ENCODE measurements at regions not wholly inside any gene's neighbourhood (a gene's known extent, or its start where the extent isn't known, plus 50 kb on each side); places are given as distances from the start of the nearest gene placed in this dataset.

DNA sequence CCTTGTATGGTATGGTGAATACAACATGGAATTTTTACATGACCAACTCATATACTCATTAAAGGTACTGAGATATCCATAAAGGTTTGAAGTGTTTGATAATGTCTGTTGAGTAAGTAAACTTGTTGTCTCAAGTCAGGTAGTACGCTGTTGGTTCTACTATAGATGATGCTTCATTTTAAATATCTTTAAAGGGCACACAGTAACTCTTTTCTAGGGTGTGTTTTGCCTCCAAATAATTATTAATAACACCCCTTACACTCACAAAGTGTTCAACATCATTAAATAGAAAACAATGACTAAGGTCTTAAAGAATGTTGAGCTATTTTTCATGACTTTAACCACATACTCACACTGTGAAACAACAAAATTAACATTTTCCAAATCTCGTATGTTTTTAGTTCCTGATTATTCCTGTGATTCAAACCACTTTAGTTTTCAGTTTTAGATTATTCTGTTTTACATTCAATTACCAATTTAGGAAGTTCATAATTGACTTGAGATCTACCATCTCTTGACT lies 220.0 kb upstream of the NANOGP8 start:
- 83 to 86% methylated on average over 1 of the region's 2 CpGs for WGBS, 2 experiments (ENCODE audit: insufficient coverage in 2 of 2)
- no peak overlapping the region for H3K4me3 ChIP-seq (ENCODE audit: extremely low read depth, insufficient read depth, low read length, poor library complexity, severe bottlenecking)

DNA sequence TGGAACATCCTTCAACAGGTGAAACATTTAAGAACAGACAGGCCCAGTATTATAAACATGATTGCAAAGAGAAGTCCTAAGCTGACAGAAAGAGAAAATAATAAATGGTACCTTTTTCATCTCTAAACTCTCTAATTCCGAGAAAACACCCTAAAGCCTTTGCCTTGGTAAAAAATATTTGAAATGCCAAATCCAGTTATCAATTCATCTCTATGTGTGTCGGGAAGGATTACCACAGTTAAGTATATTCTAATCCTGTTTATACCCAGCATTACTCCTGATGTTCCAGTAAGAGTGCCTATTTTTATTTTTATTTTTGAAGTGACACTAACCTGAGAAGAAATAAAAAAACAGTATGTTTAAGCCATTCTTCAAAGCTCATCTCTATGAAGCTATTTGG lies 219.3 kb upstream of the NANOGP8 start:
- Histone ChIP-seq H3K36me3 (ENCODE audit: control insufficient read depth, insufficient read depth, low read length) (no peaks in the 10 kb centered on the region), H3K9me3 (ENCODE audit: control insufficient read depth, low read length) (no peaks in the 10 kb centered on the region), H3K4me1 (ENCODE audit: control insufficient read depth, insufficient read depth, low read length, poor library complexity, severe bottlenecking) (peaks cover 37% of the 10 kb centered on the region), H3K4me3 (ENCODE audit: extremely low read depth, insufficient read depth, low read length, poor library complexity, severe bottlenecking) (no peak overlapping the region), H3K27ac (ENCODE audit: low read depth, low read length, severe bottlenecking) (no peak overlapping the region)
- no CpG with 5 or more reads among the region's 2 CpGs for WGBS, 2 experiments (ENCODE audit: insufficient coverage in 2 of 2)

More for the DNA sequence above, 220.0 kb upstream of the NANOGP8 start:
- Histone ChIP-seq H3K4me1 (ENCODE audit: control insufficient read depth, insufficient read depth, low read length, poor library complexity, severe bottlenecking) (peaks cover 44% of the 10 kb centered on the region), H3K27ac (ENCODE audit: low read depth, low read length, severe bottlenecking) (peak overlapping the region; percentile 96), H3K36me3 (ENCODE audit: control insufficient read depth, insufficient read depth, low read length) (no peaks in the 10 kb centered on the region), H3K9me3 (ENCODE audit: control insufficient read depth, low read length) (no peaks in the 10 kb centered on the region)

DNA sequence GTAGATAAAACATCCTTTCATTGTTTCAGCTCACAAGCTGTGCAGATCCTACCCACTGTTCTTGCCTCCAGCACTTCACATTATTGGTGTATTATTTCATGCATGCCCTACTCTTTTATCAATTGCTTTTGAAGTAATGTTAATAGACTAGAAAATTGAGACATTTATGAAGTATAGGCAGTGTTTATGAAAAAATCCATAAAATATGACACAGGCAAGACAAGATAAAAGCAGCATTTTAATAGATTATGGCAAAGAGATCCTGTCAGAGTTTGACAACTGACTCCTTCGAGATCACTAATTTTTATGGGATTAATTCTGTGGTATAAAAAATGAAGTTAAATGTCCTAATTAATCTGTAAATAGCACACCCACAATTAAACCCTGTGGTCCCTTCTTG lies 217.2 kb upstream of the NANOGP8 start:
- no peaks in the 10 kb centered on the region for H3K36me3 ChIP-seq (ENCODE audit: control insufficient read depth, insufficient read depth, low read length)
- WGBS, 2 experiments (ENCODE audit: insufficient coverage in 2 of 2): no CpG with 5 or more reads among the region's 1 CpG
- no peak overlapping the region for H3K4me3 ChIP-seq (ENCODE audit: extremely low read depth, insufficient read depth, low read length, poor library complexity, severe bottlenecking)
- H3K4me1 ChIP-seq (ENCODE audit: control insufficient read depth, insufficient read depth, low read length, poor library complexity, severe bottlenecking): peaks cover 32% of the 10 kb centered on the region
- no peaks in the 10 kb centered on the region for H3K9me3 ChIP-seq (ENCODE audit: control insufficient read depth, low read length)
- no peak overlapping the region for H3K27ac ChIP-seq (ENCODE audit: low read depth, low read length, severe bottlenecking)

DNA sequence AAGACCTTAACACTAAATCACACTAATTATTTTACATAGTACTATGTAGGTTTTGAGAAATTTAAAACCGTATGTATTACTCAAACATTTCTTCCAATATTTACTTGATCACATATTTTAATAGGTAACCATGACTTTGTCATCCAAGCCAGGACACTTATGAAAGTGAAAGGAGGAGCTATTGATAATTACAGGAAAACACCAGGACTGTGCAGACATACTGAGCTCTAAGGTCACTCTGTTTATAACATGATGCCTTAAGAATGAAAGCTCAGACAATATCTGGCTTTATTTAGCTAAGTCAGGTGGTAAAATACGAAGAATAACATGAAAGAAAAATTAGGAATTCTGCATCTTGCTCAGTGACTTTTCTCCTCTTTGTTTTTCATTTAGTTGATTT lies 216.0 kb upstream of the NANOGP8 start:
- 100% methylated on average over 1 of the region's 2 CpGs; no CpG with 5 or more reads in 1 of the 2 experiments for WGBS, 2 experiments (ENCODE audit: insufficient coverage in 2 of 2)
- Histone ChIP-seq H3K4me3 (ENCODE audit: extremely low read depth, insufficient read depth, low read length, poor library complexity, severe bottlenecking) (no peak overlapping the region), H3K4me1 (ENCODE audit: control insufficient read depth, insufficient read depth, low read length, poor library complexity, severe bottlenecking) (peaks cover 20% of the 10 kb centered on the region), H3K36me3 (ENCODE audit: control insufficient read depth, insufficient read depth, low read length) (no peaks in the 10 kb centered on the region), H3K27ac (ENCODE audit: low read depth, low read length, severe bottlenecking) (no peak overlapping the region), H3K9me3 (ENCODE audit: control insufficient read depth, low read length) (no peaks in the 10 kb centered on the region)

DNA sequence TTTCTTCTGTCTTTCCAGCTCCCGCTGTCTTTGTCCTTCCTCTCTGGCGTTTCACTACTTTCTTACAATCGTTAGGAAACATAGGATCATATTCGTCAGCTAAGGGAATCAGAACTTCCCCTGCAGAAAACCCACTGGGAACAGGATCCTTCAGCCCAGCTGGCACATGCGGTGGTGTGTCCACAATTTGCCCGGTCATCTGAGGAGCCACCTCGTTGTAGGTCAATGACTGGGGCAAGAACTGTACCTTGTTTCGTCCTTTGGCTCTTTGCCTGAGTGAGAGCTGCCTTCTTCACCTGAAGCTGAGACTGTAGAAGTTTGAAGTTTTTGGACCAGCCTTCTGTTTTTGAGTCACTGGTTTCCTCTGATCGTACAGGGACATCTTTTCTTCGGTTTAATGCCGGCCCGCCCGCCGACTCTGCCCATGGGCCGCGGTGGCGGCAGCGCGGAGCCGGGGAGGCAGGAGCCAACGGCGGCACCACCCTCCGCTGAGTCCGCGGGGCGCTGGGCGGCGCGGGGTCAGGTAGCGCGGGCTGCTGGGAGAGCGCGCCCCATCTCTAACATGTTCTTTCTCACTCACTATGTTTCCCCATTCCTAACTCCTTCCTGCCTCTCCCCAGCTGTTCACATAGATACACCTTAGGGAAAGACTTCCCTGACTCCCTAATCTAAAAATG lies 214.1 kb upstream of the NANOGP8 start:
- no peaks in the 10 kb centered on the region for H3K9me3 ChIP-seq (ENCODE audit: control insufficient read depth, low read length)
- 94 to 97% methylated on average over 30 to 33 of the region's 33 CpGs for WGBS, 2 experiments (ENCODE audit: insufficient coverage in 2 of 2)
- H3K27ac ChIP-seq (ENCODE audit: low read depth, low read length, severe bottlenecking): no peak overlapping the region
- no peak overlapping the region for H3K4me3 ChIP-seq (ENCODE audit: extremely low read depth, insufficient read depth, low read length, poor library complexity, severe bottlenecking)
- peaks cover 2% of the 10 kb centered on the region for H3K4me1 ChIP-seq (ENCODE audit: control insufficient read depth, insufficient read depth, low read length, poor library complexity, severe bottlenecking)
- H3K36me3 ChIP-seq (ENCODE audit: control insufficient read depth, insufficient read depth, low read length): no peaks in the 10 kb centered on the region

DNA sequence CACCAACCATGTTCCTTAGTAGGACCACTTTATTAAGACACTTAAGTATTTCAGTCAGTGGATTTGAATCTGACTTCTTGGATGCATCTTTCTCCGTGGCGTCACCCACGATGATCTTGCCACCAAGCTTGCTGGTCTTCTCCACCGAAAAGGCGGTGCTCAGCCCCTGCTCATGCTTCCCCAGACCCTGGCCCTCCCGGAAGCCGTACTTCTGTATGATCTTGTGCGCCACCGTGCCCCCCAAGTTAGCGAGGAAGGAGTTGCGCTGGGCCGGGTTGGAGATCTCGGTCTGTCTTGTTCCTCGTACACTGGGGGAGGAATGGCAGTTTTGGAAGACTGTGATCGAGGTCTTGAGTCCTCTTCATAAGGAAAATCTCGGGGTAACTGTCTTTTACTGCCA lies 213.4 kb upstream of the NANOGP8 start:
- Histone ChIP-seq H3K36me3 (ENCODE audit: control insufficient read depth, insufficient read depth, low read length) (no peaks in the 10 kb centered on the region), H3K4me1 (ENCODE audit: control insufficient read depth, insufficient read depth, low read length, poor library complexity, severe bottlenecking) (peaks cover 6% of the 10 kb centered on the region)
- WGBS, 2 experiments (ENCODE audit: insufficient coverage in 2 of 2): 93% methylated on average over 16 of the region's 16 CpGs

DNA sequence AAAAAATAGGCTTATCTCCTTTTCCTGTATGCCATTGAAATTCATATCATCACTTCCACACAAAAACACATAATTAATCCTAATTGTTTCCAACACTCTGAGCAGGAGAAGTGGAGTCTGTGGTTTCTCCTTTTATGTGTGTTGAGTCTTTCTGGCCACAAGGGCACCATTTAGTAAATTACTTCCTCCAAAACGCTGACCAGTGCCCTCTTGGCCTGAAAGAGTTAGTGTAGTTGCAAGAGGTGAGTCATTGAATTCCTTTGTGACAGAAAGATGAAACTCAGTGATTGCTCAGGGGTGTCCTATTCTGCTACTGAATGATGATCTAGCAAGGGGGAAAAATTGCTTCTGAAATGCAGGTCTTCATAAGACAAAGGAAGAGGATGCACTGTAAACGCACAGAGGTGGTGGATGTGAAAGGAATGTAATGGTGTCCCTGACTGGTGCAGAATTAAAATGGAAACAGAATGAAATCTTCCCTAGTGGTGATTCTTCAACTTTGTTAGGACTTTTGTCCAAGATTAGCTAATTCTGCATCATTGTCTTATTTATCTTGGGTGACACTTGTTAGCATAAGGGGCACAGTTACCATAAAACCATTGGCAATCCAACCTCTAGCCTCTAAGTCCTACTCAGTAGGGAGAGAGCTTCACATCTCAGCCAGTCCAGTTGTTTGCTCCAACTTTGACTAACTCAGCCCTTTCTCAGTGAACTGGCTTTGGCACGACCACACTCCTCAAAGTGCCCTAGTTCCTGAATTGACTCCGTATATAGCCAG lies 208.4 kb upstream of the NANOGP8 start:
- Histone ChIP-seq H3K4me3 (ENCODE audit: extremely low read depth, insufficient read depth, low read length, poor library complexity, severe bottlenecking) (no peak overlapping the region), H3K9me3 (ENCODE audit: control insufficient read depth, low read length) (no peaks in the 10 kb centered on the region), H3K36me3 (ENCODE audit: control insufficient read depth, insufficient read depth, low read length) (no peaks in the 10 kb centered on the region), H3K4me1 (ENCODE audit: control insufficient read depth, insufficient read depth, low read length, poor library complexity, severe bottlenecking) (peaks cover 6% of the 10 kb centered on the region), H3K27ac (ENCODE audit: low read depth, low read length, severe bottlenecking) (peak overlapping the region; percentile 33)
- WGBS, 2 experiments (ENCODE audit: insufficient coverage in 2 of 2): 94 to 95% methylated on average over 3 of the region's 4 CpGs

More for the DNA sequence above, 213.4 kb upstream of the NANOGP8 start:
- Histone ChIP-seq H3K27ac (ENCODE audit: low read depth, low read length, severe bottlenecking) (no peak overlapping the region), H3K4me3 (ENCODE audit: extremely low read depth, insufficient read depth, low read length, poor library complexity, severe bottlenecking) (no peak overlapping the region), H3K9me3 (ENCODE audit: control insufficient read depth, low read length) (no peaks in the 10 kb centered on the region)

DNA sequence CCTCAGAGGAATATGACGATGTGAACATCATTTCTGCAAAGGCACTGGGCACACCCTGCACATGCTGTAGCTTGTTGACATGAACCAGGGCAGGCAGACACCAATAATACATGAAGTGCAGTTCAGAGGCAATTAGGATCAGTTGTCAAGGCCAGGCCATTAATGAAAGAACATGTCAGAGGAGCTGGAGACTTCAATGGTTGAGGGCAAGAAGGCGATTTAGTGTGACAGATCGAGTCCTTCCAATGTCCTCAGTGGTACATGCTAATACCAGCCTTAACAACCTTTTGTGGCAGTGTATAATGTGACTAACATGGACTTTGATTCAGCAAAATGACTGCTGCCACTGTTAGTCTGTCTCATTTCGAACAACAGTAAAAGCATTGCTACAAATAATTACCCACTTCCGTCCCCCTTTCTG lies 205.2 kb upstream of the NANOGP8 start:
- no peaks in the 10 kb centered on the region for H3K9me3 ChIP-seq (ENCODE audit: control insufficient read depth, low read length)
- no peak overlapping the region for H3K27ac ChIP-seq (ENCODE audit: low read depth, low read length, severe bottlenecking)
- no peak overlapping the region for H3K4me3 ChIP-seq (ENCODE audit: extremely low read depth, insufficient read depth, low read length, poor library complexity, severe bottlenecking)
- WGBS, 2 experiments (ENCODE audit: insufficient coverage in 2 of 2): 90 to 94% methylated on average over 2 of the region's 5 CpGs
- H3K4me1 ChIP-seq (ENCODE audit: control insufficient read depth, insufficient read depth, low read length, poor library complexity, severe bottlenecking): peaks cover 6% of the 10 kb centered on the region
- no peaks in the 10 kb centered on the region for H3K36me3 ChIP-seq (ENCODE audit: control insufficient read depth, insufficient read depth, low read length)

DNA sequence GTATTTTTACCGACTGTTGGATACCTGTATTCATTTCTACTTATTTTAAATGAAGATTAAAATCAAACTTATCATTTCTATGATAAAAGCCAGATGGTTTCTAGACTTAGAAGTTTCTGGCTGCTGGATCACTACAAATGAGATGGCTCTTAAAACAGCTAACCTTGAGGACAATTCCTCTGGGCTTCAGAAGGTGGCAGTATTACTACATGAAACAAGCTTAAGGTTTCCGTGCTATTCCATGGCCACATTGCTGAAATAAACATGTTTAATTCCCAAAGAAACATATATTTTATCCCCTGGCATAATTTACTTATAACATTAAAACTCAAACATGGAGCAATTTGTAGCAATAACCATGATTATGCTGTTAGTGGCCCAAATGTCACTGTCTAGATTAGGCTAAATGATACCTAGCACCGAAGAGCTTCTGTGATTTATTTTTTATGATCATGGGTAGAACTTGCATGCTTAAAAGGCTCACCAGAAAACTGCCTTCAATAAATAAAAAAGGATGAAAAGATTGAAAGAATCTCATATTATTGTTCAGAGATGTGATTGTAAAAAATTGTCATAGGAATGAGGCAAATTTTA lies 204.0 kb upstream of the NANOGP8 start:
- Histone ChIP-seq H3K36me3 (ENCODE audit: control insufficient read depth, insufficient read depth, low read length) (no peaks in the 10 kb centered on the region), H3K4me3 (ENCODE audit: extremely low read depth, insufficient read depth, low read length, poor library complexity, severe bottlenecking) (no peak overlapping the region), H3K27ac (ENCODE audit: low read depth, low read length, severe bottlenecking) (no peak overlapping the region), H3K9me3 (ENCODE audit: control insufficient read depth, low read length) (no peaks in the 10 kb centered on the region), H3K4me1 (ENCODE audit: control insufficient read depth, insufficient read depth, low read length, poor library complexity, severe bottlenecking) (peaks cover 6% of the 10 kb centered on the region)
- 50 to 53% methylated on average over 2 of the region's 3 CpGs for WGBS, 2 experiments (ENCODE audit: insufficient coverage in 2 of 2)

DNA sequence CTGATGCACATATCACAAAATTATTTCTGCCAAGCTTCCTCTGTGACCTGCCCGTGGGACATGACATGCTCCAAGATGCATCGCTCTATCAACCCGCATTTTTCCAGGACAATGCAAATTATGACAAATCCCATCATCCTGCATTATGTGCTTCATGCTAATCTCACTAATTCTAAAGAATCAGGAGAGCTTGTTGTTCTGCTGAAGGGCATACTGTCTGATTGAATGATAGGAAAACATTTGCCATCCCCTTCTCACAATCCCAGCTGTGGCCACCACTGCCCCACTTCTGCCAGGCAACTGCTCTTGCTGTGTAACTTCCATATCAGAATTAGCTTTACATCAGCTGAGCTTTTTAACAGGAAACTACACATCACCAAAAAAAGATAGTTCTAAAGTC lies 203.5 kb upstream of the NANOGP8 start:
- 81 to 100% methylated on average over 2 to 3 of the region's 3 CpGs for WGBS, 2 experiments (ENCODE audit: insufficient coverage in 2 of 2)
- no peak overlapping the region for H3K27ac ChIP-seq (ENCODE audit: low read depth, low read length, severe bottlenecking)
- H3K36me3 ChIP-seq (ENCODE audit: control insufficient read depth, insufficient read depth, low read length): no peaks in the 10 kb centered on the region
- peaks cover 1% of the 10 kb centered on the region for H3K4me1 ChIP-seq (ENCODE audit: control insufficient read depth, insufficient read depth, low read length, poor library complexity, severe bottlenecking)
- no peaks in the 10 kb centered on the region for H3K9me3 ChIP-seq (ENCODE audit: control insufficient read depth, low read length)
- no peak overlapping the region for H3K4me3 ChIP-seq (ENCODE audit: extremely low read depth, insufficient read depth, low read length, poor library complexity, severe bottlenecking)

Data from mesodermal cell (in vitro differentiated cells).